ENCODE measurements at regions not wholly inside any gene's neighbourhood (a gene's known extent, or its start where the extent isn't known, plus 50 kb on each side); places are given as distances from the start of the nearest gene placed in this dataset.
A peak's percentile ranks its signal among the peaks of the same experiment; 100 is the strongest.

GRCh38 chr6:74137911-74138310 lies 441.9 kb downstream of the CD109 start:
- DNase-seq = no peak
- Histone ChIP-seq H3K4me1 (no peaks in the 10 kb centered on the region), H3K36me3 (no peaks in the 10 kb centered on the region), H3K27me3 (no peaks in the 10 kb centered on the region), H3K9me3 (no peaks in the 10 kb centered on the region), H3K4me3 (no peak overlapping the region), H3K27ac (no peak overlapping the region)
- in situ Hi-C loops (cut with MboI; ENCODE audit: low sequenced_read_pairs in 4 of 4) = no loop called here
- ATAC-seq = peak in 1 of 2 donors; percentile 39
- intact Hi-C loops (cut with DNase I; ENCODE audit: low total_unique reads) = no loop called here
- TF ChIP-seq CTCF (IDR thresholded peaks at IDR 0.05 in 4 of 5, conservative IDR thresholded peaks at IDR 0.05 in 1 of 5) (no peak), POLR2A (IDR thresholded peaks at IDR 0.05) (no peak)

GRCh38 chr6:74134327-74134726 lies 438.3 kb downstream of the CD109 start:
- no peaks in the 10 kb centered on the region for H3K27me3 ChIP-seq
- no peaks in the 10 kb centered on the region for H3K4me1 ChIP-seq
- no peaks in the 10 kb centered on the region for H3K9me3 ChIP-seq
- TF ChIP-seq CTCF (IDR thresholded peaks at IDR 0.05 in 4 of 5, conservative IDR thresholded peaks at IDR 0.05 in 1 of 5) = no peak
- no peak for TF ChIP-seq POLR2A (IDR thresholded peaks at IDR 0.05)
- no peak for ATAC-seq
- DNase-seq = no peak
- no peaks in the 10 kb centered on the region for H3K36me3 ChIP-seq
- intact Hi-C loops (cut with DNase I; ENCODE audit: low total_unique reads) = no loop called here
- H3K27ac ChIP-seq = no peak overlapping the region
- H3K4me3 ChIP-seq = no peak overlapping the region
- in situ Hi-C loops (cut with MboI; ENCODE audit: low sequenced_read_pairs in 4 of 4) = no loop called here

GRCh38 chr6:74133073-74133472 lies 437.1 kb downstream of the CD109 start:
- Histone ChIP-seq H3K27ac (no peak overlapping the region), H3K36me3 (no peaks in the 10 kb centered on the region), H3K4me3 (no peak overlapping the region), H3K27me3 (no peaks in the 10 kb centered on the region), H3K9me3 (no peaks in the 10 kb centered on the region), H3K4me1 (no peaks in the 10 kb centered on the region)
- in situ Hi-C loops (cut with MboI; ENCODE audit: low sequenced_read_pairs in 4 of 4) (no loop called here), intact Hi-C loops (cut with DNase I; ENCODE audit: low total_unique reads) (no loop called here)
- TF ChIP-seq POLR2A (IDR thresholded peaks at IDR 0.05) (no peak), CTCF (IDR thresholded peaks at IDR 0.05 in 4 of 5, conservative IDR thresholded peaks at IDR 0.05 in 1 of 5) (no peak)
- DNase-seq (no peak), ATAC-seq (no peak)

GRCh38 chr6:74130641-74131040 lies 434.6 kb downstream of the CD109 start:
- ATAC-seq (no peak), DNase-seq (no peak)
- no peaks in the 10 kb centered on the region for H3K4me1 ChIP-seq
- no peak overlapping the region for H3K27ac ChIP-seq
- no peaks in the 10 kb centered on the region for H3K9me3 ChIP-seq
- H3K27me3 ChIP-seq = no peaks in the 10 kb centered on the region
- no peaks in the 10 kb centered on the region for H3K36me3 ChIP-seq
- in situ Hi-C loops (cut with MboI; ENCODE audit: low sequenced_read_pairs in 4 of 4) = no loop called here
- H3K4me3 ChIP-seq = no peak overlapping the region
- TF ChIP-seq CTCF (IDR thresholded peaks at IDR 0.05 in 4 of 5, conservative IDR thresholded peaks at IDR 0.05 in 1 of 5) (no peak), POLR2A (IDR thresholded peaks at IDR 0.05) (no peak)
- intact Hi-C loops (cut with DNase I; ENCODE audit: low total_unique reads) = no loop called here

GRCh38 chr6:74128536-74128935 lies 432.5 kb downstream of the CD109 start:
- in situ Hi-C loops (cut with MboI; ENCODE audit: low sequenced_read_pairs in 4 of 4) = no loop called here
- TF ChIP-seq CTCF (IDR thresholded peaks at IDR 0.05 in 4 of 5, conservative IDR thresholded peaks at IDR 0.05 in 1 of 5) = no peak
- no peak for TF ChIP-seq POLR2A (IDR thresholded peaks at IDR 0.05)
- intact Hi-C loops (cut with DNase I; ENCODE audit: low total_unique reads) = no loop called here

More at GRCh38 chr6:74128536-74128935, 432.5 kb downstream of the CD109 start:
- ATAC-seq (no peak), DNase-seq (no peak)
- H3K27ac ChIP-seq = no peak overlapping the region
- no peaks in the 10 kb centered on the region for H3K27me3 ChIP-seq
- no peaks in the 10 kb centered on the region for H3K36me3 ChIP-seq
- no peak overlapping the region for H3K4me3 ChIP-seq
- no peaks in the 10 kb centered on the region for H3K9me3 ChIP-seq
- no peaks in the 10 kb centered on the region for H3K4me1 ChIP-seq
